Activated CD8-positive, alpha-beta T cell treated with anti-CD3 and anti-CD28 coated beads, Interleukin-2, amount 10 ng/mL, durations not matched to agents 7 days and 5 days (primary cell): ENCODE measurements at regions not wholly inside any gene's neighbourhood (a gene's known extent, or its start where the extent isn't known, plus 50 kb on each side); places are given as distances from the start of the nearest gene placed in this dataset.

ENCODE experiments used
- ATAC-seq: fragments of 150-1000 bp; cut with Tn5 transposase; one replicate; pipeline ENCODE4 v1.10.0; 2021; ENCODE audit warnings: moderate library complexity
- CTCF ChIA-PET: fragments of 350-600 bp; sonication (Branson Sonifier 250); formaldehyde crosslinking; loops from one replicate; lab custom pipeline; 2021; ENCODE audit warnings: antibody characterized with exemption; lab: Charles Lee
- POLR2A ChIA-PET: fragments of 350-600 bp; sonication (Branson Sonifier 250); formaldehyde crosslinking; loops from one replicate; lab custom pipeline; 2021; ENCODE audit warnings: antibody characterized with exemption; lab: Charles Lee
- DNase-seq: peaks from one replicate; pipeline ENCODE4 v3.0.0-alpha.2; 2020
- H3K27ac Mint-ChIP-seq: one replicate; pipeline ENCODE4 v1.8.0; 2021; ENCODE audit warnings: mild to moderate bottlenecking, mixed read lengths
- H3K27me3 Mint-ChIP-seq: one replicate; pipeline ENCODE4 v1.8.0; 2021; ENCODE audit warnings: low read depth, mixed read lengths
- H3K36me3 Mint-ChIP-seq: one replicate; pipeline ENCODE4 v1.8.0; 2021; ENCODE audit warnings: low read depth, mixed read lengths
- H3K4me1 Mint-ChIP-seq: one replicate; pipeline ENCODE4 v1.8.0; 2021; ENCODE audit warnings: low read depth, mixed read lengths
- H3K4me3 Mint-ChIP-seq: one replicate; pipeline ENCODE4 v1.8.0; 2021; ENCODE audit warnings: mild to moderate bottlenecking, mixed read lengths
- H3K9me3 Mint-ChIP-seq: one replicate; pipeline ENCODE4 v1.8.0; 2022; ENCODE audit warnings: mixed read lengths; ENCODE audit not compliant: insufficient read depth

DNA sequence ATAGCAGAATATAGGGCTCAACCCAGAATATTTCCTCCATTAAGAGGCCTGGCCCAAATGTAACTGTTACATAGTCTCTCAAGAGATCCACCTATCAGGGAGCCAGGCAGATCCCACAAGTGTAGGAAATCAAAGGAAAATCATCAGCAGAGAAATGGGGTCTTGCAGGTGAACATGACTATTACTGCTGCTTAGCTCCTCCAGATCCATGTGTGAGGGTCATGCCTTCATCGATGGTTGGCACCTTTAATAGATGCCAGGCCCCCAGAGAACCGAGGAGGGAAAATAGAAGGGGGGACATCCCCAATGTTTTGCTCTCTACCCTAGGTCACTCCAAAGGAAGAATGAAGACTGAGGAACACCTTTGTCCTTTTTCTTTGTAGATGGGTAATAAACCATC is 1029.9 kb upstream of the CADM2 start:
- POLR2A ChIA-PET, result no interaction called here
- H3K4me3 Mint-ChIP-seq, result no peak overlapping the region

DNA sequence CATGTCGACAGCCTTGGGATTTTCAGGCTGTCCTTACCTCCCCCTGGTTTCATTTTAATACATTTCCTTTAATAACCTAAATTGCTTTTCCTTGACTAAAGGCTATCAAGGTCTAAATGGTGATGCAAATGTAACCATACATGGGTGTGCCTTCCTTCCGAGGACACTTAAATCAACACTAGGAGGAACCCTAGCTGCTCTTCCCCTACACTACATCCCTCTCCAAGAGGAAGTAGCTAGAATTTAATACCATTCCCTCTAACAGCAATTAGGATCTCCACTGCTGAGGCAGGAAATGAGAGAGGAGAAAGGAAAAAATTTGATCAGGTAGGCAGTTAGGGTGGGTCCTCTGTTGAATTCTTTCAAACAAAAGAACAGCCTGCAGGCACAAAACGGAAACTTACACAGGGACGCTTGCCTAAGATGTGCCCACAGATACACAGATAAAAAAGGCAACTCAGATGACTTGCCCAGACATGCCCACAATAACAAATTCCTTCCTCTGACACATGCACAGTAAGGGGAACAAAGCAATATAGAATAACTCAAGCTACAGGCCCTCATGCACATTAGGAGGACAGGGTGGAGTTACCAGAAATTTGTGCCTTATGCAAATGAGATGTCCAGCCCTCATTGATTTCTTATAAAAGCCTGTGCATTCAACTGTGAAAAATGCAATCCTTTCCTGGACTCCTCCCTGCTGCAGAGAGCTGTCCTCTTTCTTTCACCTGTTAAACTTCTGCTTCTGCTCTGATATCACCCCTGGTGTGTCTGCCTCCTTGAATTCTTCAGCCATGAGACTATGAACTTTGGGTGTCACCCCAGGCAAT is 1024.4 kb upstream of the CADM2 start:
- ATAC-seq (no peak), DNase-seq (no peak)
- Mint-ChIP-seq H3K27me3 (no peaks in the 10 kb centered on the region), H3K4me1 (no peaks in the 10 kb centered on the region), H3K36me3 (no peaks in the 10 kb centered on the region), H3K9me3 (peaks cover 31% of the 10 kb centered on the region), H3K4me3 (no peak overlapping the region), H3K27ac (peak overlapping the region; percentile 55)
- ChIA-PET POLR2A (no interaction called here), CTCF (no interaction called here)

More for the DNA sequence above, 1029.9 kb upstream of the CADM2 start:
- Mint-ChIP-seq H3K9me3 (peaks cover 13% of the 10 kb centered on the region), H3K4me1 (no peaks in the 10 kb centered on the region), H3K27ac (no peak overlapping the region), H3K27me3 (no peaks in the 10 kb centered on the region), H3K36me3 (no peaks in the 10 kb centered on the region)
- CTCF ChIA-PET, result no interaction called here
- ATAC-seq (no peak), DNase-seq (no peak)

- H3K4me1 Mint-ChIP-seq, result no peaks in the 10 kb centered on the region
- DNase-seq (no peak), ATAC-seq (no peak)
- H3K27ac Mint-ChIP-seq, result no peak overlapping the region
- POLR2A ChIA-PET, result no interaction called here
- CTCF ChIA-PET, result no interaction called here
- H3K27me3 Mint-ChIP-seq, result no peaks in the 10 kb centered on the region
- peaks cover 27% of the 10 kb centered on the region for H3K9me3 Mint-ChIP-seq
- H3K4me3 Mint-ChIP-seq, result no peak overlapping the region
- H3K36me3 Mint-ChIP-seq, result no peaks in the 10 kb centered on the region
Observed at GRCh38 chr3:83938491-83938890, 1020.3 kb upstream of the CADM2 start.

DNA sequence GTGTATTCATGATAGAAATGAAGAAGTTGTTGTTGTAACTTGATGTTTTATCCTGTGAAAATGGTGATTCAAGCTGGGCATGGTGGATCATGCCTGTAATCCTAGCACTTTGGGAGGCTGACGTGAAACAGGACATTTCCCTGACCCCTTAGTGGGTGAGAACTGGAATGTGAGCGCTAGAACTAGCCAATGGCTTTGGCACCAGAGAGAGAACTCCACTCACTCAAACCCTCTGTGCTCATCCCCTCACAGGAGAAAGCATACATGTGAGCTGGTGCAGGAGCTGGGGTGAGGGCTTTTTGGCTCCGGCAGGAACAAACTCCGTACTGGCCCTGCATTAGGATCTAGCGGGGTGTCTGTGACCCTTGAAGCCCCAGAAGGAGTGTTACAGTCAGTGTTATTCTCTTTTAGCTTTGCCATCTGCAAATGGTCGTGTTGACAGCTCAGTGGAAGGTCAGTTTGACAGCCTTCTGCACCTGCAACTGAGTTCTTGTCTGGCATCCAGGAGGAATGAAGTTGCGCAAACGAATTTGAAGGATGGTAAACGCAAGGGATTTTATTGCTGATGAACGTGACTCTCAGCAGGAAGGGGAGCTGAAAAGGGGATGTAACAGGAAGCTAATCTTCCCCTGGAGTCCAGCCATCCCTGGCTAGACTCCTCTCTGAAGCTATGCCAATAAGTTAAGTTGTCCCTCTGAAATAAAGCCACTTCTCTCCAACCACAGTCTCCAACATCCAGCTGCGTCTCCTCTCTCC is 1016.6 kb upstream of the CADM2 start:
- no peak overlapping the region for H3K4me3 Mint-ChIP-seq
- POLR2A ChIA-PET, result no interaction called here
- H3K36me3 Mint-ChIP-seq, result no peaks in the 10 kb centered on the region
- CTCF ChIA-PET, result no interaction called here
- DNase-seq (no peak), ATAC-seq (no peak)
- peaks cover 13% of the 10 kb centered on the region for H3K9me3 Mint-ChIP-seq
- H3K4me1 Mint-ChIP-seq, result no peaks in the 10 kb centered on the region
- no peak overlapping the region for H3K27ac Mint-ChIP-seq
- H3K27me3 Mint-ChIP-seq, result no peaks in the 10 kb centered on the region

DNA sequence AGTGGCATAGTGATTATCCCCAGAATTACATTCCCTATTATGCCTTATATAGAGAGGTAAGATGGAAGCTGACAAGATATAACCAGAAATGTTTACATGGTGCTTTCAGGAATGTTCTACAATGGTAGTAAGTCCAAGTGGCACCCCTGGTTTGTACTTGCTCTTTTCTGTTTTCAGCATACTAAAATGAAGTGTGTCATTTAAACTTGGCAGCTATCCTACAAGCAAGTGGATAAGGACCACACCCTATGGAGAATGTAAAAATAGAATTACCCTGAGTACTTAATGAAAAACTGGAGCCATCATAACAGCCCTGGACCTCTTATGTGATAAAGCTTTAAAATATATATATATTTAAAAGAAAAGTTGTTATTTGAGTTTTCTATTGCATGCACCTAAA is 1012.7 kb upstream of the CADM2 start:
- ChIA-PET POLR2A (no interaction called here), CTCF (no interaction called here)
- Mint-ChIP-seq H3K4me1 (no peaks in the 10 kb centered on the region), H3K4me3 (no peak overlapping the region), H3K27me3 (no peaks in the 10 kb centered on the region), H3K9me3 (peaks cover 10% of the 10 kb centered on the region), H3K27ac (no peak overlapping the region), H3K36me3 (no peaks in the 10 kb centered on the region)
- no peak for DNase-seq
- ATAC-seq, result no peak

DNA sequence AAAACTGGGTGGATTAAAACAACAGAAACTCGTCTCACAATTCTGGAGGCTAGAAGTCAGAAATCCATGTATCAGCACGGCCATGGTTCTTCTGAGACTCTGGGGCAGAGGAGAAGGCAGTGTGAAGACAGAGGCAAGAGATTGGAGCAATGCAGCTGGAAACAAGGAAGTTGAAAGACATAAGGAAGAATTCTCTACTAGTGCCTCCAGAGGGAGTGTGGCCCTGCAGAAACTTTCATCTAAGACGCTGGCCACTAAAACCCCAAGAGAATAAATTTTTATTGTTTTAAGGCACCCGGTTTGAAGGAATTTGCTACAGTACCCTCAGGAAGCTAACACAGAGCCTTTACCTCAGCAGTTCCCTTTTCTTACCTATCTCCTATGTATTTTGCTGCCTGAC is 1012.2 kb upstream of the CADM2 start:
- no peak for DNase-seq

DNA sequence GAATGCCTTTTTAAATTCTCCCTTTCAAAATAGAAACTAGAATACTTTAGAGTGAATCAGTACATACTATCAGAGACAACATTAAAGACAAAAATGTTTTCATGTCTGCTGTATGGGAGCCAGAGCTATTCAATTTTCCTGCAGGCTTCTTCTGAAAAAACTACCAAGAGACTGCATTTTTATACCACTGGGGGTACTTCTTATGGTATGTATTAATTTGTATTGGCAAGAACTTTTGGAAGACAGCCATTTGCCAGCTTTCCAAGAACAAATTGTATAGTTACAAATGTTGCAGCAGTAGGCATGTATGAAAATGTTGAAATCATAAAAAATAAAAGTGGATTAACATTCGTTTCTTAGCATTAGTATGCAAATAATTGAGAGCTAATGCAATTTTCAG is 1010.0 kb upstream of the CADM2 start:
- DNase-seq, result no peak
- ATAC-seq, result no peak
- Mint-ChIP-seq H3K4me1 (no peaks in the 10 kb centered on the region), H3K4me3 (no peak overlapping the region), H3K27me3 (no peaks in the 10 kb centered on the region), H3K36me3 (no peaks in the 10 kb centered on the region), H3K27ac (no peak overlapping the region), H3K9me3 (peaks cover 12% of the 10 kb centered on the region)
- POLR2A ChIA-PET, result no interaction called here
- CTCF ChIA-PET, result no interaction called here

More for the DNA sequence above, 1012.2 kb upstream of the CADM2 start:
- H3K36me3 Mint-ChIP-seq, result no peaks in the 10 kb centered on the region
- CTCF ChIA-PET, result no interaction called here
- no peak overlapping the region for H3K4me3 Mint-ChIP-seq
- H3K9me3 Mint-ChIP-seq, result peaks cover 12% of the 10 kb centered on the region
- no peaks in the 10 kb centered on the region for H3K4me1 Mint-ChIP-seq
- no peak for ATAC-seq
- POLR2A ChIA-PET, result no interaction called here
- H3K27me3 Mint-ChIP-seq, result no peaks in the 10 kb centered on the region
- H3K27ac Mint-ChIP-seq, result no peak overlapping the region

DNA sequence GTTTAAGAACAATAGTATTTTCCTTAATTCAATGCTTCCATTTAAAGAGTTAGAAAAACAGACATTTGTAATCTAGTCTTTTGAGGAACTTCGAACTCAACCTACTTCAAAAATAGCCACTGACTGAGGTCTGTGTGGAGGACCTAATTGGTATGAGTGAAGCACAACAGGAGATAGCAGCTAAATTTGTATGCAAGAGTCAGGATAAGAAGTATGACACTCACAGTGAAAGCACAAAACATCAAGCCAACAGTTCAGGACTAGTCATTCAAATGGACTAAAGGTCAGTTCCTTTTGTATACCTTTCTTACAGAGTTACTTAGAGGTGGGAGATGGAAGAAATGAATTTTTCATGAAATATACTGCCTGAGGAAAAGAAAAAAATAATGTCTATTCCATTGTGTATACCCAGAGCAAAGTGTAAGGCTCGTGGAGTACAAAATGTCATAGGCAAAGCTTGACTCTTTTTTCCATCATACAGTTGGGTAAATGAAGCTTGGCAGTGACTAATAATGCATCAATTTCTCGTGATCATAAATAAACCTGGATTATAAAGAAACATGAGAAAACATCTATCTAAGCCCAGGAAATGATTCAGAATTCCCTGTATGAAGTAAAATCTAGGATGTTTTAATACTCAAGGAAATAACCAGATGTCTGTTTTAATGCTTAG is 1005.2 kb upstream of the CADM2 start:
- ATAC-seq, result no peak
- H3K4me3 Mint-ChIP-seq, result no peak overlapping the region
- H3K27ac Mint-ChIP-seq, result no peak overlapping the region
- H3K27me3 Mint-ChIP-seq, result no peaks in the 10 kb centered on the region
- ChIA-PET POLR2A (no interaction called here), CTCF (no interaction called here)
- H3K4me1 Mint-ChIP-seq, result no peaks in the 10 kb centered on the region
- no peak for DNase-seq
- peaks cover 9% of the 10 kb centered on the region for H3K9me3 Mint-ChIP-seq
- no peaks in the 10 kb centered on the region for H3K36me3 Mint-ChIP-seq

DNA sequence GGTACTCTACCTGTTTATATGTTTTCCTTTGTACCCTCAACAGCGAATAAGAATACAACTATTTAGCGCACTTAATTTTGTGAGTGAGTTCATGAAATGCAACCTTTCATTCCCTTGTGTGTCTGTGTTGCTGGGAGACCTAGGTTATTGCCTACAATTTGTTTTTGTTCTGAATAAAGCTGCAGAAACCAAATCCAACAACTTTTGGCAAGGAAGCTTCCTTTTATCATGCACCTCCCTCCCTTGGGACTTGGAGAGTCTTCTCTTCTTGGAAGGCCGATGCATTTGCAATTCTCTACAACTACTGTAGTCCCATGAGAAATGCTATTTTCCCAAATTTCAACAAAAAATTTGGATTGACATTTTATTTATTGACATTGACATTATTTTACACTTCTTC is 1002.4 kb upstream of the CADM2 start:
- Mint-ChIP-seq H3K36me3 (no peaks in the 10 kb centered on the region), H3K4me1 (no peaks in the 10 kb centered on the region), H3K27ac (no peak overlapping the region), H3K27me3 (no peaks in the 10 kb centered on the region), H3K9me3 (no peaks in the 10 kb centered on the region), H3K4me3 (no peak overlapping the region)
- ChIA-PET CTCF (no interaction called here), POLR2A (no interaction called here)
- DNase-seq, result no peak
- no peak for ATAC-seq

DNA sequence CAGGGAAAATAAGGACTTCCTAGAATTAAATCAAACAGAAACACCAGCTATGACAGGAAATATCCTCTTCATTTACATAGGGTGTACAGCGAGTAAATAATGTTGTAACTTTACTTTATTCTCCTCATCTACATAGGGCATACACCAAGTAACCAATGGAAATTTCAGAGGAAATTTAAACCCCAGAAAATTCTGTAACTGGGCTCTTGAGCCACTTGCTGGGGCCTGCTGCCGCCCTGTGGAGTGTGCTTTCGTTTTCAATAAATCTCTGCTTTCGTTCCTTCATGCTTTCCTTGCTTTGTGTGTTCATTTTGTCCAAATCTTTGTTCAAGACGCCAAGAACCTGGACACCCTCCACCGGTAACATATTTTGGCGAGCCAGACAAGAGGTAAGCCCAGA is 990.4 kb upstream of the CADM2 start:
- no peaks in the 10 kb centered on the region for H3K36me3 Mint-ChIP-seq
- no peak overlapping the region for H3K27ac Mint-ChIP-seq
- CTCF ChIA-PET, result no interaction called here
- H3K9me3 Mint-ChIP-seq, result peaks cover 14% of the 10 kb centered on the region
- no peak for DNase-seq
- no peaks in the 10 kb centered on the region for H3K27me3 Mint-ChIP-seq
- ATAC-seq, result no peak
- POLR2A ChIA-PET, result no interaction called here
- no peak overlapping the region for H3K4me3 Mint-ChIP-seq
- H3K4me1 Mint-ChIP-seq, result no peaks in the 10 kb centered on the region

DNA sequence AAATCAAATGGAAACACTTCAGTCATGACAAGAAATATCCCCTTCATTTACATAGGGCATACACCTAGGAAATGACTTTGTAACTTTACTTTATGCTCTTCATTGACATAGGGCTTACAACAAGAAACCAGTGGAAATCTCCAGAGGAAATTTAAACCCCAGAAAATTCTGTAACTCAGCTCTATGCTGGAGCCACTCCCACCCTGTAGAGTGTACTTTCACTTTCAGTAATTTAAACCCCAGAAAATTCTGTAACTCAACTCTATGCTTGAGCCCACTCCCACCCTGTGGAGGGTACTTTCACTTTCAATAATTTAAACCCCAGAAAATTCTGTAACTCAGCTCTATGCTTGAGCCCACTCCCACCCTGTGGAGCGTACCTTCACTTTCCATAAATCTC is 987.1 kb upstream of the CADM2 start:
- Mint-ChIP-seq H3K4me3 (no peak overlapping the region), H3K27ac (no peak overlapping the region), H3K4me1 (no peaks in the 10 kb centered on the region), H3K9me3 (peaks cover 21% of the 10 kb centered on the region), H3K36me3 (no peaks in the 10 kb centered on the region), H3K27me3 (no peaks in the 10 kb centered on the region)
- DNase-seq, result no peak
- no peak for ATAC-seq
- ChIA-PET CTCF (no interaction called here), POLR2A (no interaction called here)

- DNase-seq (no peak), ATAC-seq (no peak)
- Mint-ChIP-seq H3K4me1 (no peaks in the 10 kb centered on the region), H3K36me3 (no peaks in the 10 kb centered on the region), H3K4me3 (no peak overlapping the region), H3K27me3 (no peaks in the 10 kb centered on the region), H3K9me3 (peaks cover 18% of the 10 kb centered on the region), H3K27ac (no peak overlapping the region)
- POLR2A ChIA-PET, result no interaction called here
- CTCF ChIA-PET, result no interaction called here
Observed at GRCh38 chr3:84008623-84009022, 950.2 kb upstream of the CADM2 start.
